AML-193 (cell line): ENCODE measurements at regions not wholly inside any gene's neighbourhood (a gene's known extent, or its start where the extent isn't known, plus 50 kb on each side); places are given as distances from the start of the nearest gene placed in this dataset.
A peak's percentile ranks its signal among the peaks of the same experiment; 100 is the strongest.
"Not testable (repeated sequence)": the region's sequence is repeated elsewhere in the genome, so short reads cannot be mapped to it uniquely, and the experiment has no call there.

ENCODE experiments used
- DNase-seq, 2 experiments: peaks; one replicate each; lab custom pipeline; 2025; lab: John Stamatoyannopoulos, UW

DNA sequence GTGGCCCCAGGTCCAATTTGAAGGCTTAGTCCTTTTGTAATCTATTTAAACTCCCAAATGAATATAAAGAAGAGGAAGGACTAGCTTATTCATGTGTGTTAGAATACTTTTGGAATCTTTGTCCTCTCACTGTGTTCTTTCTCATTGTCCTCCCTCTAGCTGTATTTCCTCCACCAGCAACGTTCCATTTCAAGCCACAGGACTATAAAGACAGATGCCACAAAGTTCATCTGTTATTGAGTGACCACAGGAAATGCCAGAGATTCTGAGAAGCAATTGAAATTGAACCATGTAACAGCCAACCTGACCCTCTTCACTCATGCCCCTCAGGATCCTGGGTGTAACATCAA lies 336.6 kb upstream of the API5 start:
- no peak for DNase-seq

GRCh38 chr11:42976636-42977217 lies 335.1 kb upstream of the API5 start:
- DNase-seq, result no peak

GRCh38 chr11:42992594-42992993 lies 319.2 kb upstream of the API5 start:
- no peak for DNase-seq

DNA sequence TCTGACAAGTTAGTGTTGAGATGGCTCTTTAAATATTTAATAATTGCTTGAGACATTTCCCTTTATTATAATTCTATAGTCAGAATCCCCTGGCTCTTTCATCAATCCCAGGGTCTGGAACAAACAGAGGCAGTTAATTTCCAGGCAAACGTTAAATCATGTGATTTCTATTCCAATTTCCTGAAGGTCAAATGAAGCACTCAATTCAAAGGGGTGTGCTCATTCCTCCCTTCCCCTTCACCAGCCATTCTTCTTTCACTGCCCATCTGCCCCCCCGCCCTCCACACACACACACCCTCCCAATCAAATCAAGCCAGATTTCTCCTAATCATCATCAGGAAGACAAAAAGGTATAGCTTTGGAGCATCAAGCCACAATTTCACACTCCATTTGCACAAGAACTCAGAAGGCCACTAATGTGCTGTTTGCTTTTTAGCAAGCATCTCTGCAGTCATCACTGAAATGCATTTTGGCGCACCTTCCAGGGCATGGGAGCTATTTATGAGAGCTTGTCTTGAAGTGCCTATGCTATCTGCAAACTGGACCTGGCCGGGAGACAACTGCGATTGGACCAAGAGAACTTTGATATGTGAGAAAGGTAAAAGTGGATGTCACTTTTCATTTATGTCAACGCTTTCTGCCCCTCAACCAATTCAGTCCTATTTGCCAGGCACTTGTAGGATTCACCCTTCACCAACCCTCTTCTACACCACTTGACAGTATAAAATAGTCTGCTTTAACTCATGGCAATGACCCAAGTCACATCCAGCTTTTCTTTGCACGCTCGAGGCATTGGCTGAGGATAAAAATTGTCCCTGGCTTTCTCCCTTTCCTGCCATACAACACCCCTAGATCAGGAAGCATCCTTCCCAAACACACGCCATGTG lies 315.1 kb upstream of the API5 start:
- DNase-seq, result no peak

DNA sequence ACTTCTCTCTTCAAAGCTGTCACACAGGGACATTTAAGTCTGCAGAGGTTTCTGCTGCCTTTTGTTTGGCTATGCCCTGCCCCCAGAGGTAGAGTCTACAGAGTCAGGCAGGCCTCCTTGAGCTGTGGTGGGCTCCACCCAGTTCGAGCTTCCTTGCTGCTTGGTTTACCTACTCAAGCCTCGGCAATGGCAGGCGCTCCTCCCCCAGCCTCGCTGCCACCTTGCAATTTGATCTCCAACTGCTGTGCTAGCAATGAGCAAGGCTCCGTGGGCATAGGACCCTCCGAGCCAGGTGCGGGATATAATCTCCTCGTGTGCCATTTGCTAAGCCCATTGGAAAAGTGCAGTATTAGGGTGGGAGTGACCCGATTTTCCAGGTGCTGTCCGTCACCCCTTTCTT lies 306.9 kb upstream of the API5 start:
- DNase-seq, result not testable (repeated sequence)

- DNase-seq, result no peak
These were observed 301.8 kb upstream of the API5 start for GRCh38 chr11:43010042-43010441.

- DNase-seq, result no peak
These were observed 299.2 kb upstream of the API5 start for GRCh38 chr11:43012606-43013005.

GRCh38 chr11:43021466-43021865 lies 290.3 kb upstream of the API5 start:
- peak; percentile 53 to 62 for DNase-seq

DNA sequence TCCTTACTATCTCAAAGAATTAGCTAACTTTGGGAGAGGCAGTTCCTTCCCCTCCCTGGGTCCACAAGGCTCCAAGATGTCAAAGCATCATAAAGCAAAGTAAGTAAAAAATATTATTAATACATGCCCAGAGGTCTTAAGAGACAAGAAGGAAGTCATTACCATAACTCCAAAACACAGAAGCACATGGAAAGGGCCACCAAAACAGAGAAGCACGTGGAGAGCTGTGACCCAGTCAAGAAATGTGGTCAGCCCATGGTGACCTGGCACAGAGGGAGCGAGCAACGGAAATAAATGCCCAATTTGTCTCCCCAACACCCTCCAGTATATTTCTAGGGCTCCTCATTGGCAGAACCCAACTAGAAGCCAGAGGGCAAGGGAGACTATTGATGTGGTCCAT lies 277.5 kb upstream of the API5 start:
- DNase-seq, result no peak

DNA sequence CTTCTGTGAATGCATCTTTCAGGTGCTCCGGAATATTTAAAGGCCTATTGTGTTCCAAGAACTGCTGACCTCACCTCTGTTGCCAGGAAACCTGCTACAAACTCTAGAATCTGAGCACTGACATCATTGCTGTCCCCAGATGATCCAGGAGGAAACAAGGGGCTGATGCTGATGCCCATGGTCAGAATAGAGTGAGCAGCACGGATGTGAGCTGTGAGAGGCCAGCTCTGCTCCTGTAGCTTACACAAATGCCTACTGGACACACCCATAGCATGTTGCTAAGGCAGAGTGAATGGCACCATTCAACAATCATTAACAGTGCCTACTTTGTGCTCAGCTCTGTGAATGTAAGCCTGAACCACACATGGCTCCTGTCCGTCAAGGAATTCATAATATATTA lies 276.7 kb upstream of the API5 start:
- DNase-seq, result no peak

GRCh38 chr11:43053638-43054412 lies 258.0 kb upstream of the API5 start:
- no peak for DNase-seq

DNA sequence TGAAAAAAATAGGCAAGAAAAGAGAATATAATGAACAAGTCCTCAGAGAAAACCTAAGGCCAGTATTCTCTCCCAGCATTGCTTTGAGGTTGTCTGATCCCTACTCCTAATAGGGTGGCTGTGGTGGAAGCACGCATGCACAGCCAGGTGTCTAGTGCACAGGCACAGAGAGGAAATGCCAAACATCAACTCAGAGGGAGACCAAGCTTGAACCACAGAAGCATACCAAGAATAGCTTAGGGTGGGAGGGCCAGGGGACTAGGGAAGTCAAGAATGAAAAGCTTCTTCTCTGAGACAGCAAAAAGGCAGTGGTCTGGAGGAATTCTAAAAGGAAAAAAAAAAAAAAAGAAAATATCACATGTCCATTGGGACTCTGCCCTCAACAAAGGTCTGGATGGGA lies 244.1 kb upstream of the API5 start:
- DNase-seq, result no peak

DNA sequence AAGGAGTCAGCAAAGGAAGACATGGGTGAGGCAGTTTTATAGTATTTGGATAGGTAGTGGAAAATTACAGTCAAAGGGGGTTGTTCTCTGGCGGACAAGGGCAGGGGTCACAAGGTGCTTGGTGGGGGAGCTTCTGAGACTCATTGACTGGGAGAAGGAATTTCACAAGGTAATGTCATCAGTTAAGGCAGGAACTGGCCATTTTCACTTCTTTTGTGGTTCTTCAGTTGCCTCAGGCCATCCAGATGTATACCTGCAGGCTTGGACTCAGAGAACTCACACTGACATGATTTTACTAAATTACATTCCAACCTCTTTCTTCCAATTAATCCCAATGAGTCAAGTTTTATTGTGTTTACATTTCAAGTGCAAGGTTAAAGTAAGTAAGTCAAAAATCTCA lies 240.5 kb upstream of the API5 start:
- DNase-seq, result no peak

- DNase-seq, result no peak
These were observed 239.7 kb upstream of the API5 start for GRCh38 chr11:43072096-43072495.

DNA sequence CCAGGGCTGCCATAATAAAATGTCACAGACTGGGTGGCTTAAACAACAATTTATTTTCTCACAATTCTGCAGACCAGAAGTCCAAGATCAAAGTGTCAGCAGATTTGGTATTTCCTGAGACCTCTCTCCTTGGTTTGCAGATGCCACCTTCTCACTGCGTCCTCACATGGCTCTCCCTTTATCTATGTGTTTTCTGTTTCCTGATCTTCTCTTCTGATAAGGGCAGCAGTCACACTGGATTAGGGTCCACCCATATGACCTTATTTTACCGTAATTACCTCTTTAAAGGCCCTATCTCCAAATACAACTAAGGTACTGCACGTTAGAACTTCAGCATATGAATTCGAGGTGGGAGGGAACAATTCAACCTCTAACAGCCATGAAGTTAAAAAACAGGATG lies 238.9 kb upstream of the API5 start:
- no peak for DNase-seq

GRCh38 chr11:43074810-43075209 lies 237.0 kb upstream of the API5 start:
- DNase-seq, result no peak

DNA sequence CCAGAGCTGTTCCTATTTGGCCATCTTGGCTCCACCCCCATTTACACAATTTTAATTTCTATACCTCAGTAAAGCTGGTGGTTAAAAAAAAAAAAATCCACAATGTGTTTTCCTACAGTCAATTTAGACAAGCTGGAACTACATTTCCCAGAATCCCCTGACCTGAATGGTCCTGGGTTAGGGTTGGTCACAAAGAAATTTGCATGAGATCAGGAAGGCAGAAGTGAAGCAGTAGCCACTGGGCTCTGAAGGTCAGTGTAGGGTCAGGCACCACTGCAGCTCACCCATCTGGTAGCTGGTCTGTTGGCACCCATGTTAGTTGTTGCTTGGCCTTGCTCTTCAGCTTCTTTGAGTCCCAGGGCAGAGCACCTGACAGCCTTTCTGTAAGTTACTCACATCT lies 210.7 kb upstream of the API5 start:
- no peak for DNase-seq

DNA sequence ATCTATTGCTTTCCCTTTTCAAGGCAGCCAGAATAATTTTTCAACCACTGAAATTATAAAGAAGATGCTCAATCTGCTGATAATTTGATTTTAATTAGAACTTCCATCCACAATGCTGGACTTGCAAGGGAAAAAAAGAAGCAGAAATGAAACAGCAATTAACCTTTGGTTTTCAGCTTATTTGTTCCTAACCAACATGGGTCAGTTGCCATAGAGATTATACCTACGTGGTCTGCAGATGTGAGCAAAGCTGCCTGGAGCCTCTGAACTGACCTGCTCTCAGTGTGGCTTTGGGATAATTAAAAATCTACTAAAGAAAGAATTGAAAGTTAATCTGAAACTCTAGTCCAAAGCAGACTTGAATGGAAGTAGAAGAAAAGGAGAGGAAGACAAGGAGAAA lies 195.7 kb upstream of the API5 start:
- DNase-seq, result no peak

DNA sequence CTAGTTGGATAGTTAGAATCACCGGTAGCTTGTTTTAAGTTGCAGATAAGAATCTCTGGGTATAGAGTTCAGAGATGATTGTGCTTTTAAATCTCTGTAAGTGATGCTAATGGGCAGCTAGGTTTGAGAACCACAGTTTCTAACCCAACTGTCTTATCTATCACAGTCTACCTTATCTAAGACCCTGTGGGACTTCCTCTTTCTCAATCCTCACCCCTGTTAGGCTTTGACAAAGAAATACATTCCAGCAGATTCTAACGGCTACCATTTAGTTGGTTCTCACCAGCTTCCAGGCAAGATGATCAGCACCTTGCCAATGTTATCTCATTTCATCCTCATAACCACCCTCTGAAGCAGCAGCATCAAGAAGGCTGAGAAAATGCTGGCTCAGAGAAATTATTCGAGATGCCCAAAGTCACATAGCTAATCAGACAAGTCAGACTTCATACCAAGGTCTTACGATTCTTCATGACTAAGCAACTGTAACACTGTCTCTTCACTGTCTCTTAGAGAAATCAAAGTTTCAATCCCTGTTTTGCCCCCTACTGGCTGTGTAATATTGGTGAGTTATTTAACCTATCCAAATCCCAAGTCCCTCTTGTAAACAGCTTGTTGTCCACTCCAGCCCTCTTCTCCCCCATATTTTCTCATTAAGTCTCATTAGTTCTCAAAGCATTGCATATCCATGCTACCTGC lies 192.4 kb upstream of the API5 start:
- DNase-seq, result no peak

GRCh38 chr11:43122546-43122945 lies 189.2 kb upstream of the API5 start:
- no peak for DNase-seq

GRCh38 chr11:43123443-43123842 lies 188.4 kb upstream of the API5 start:
- DNase-seq, result no peak

- DNase-seq, result no peak
These were observed 187.4 kb upstream of the API5 start for GRCh38 chr11:43124272-43124935.
